HG02763 (cell line): ENCODE measurements at regions not wholly inside any gene's neighbourhood (a gene's known extent, or its start where the extent isn't known, plus 50 kb on each side); places are given as distances from the start of the nearest gene placed in this dataset.

Experiments
- ATAC-seq: cut with Tn5 transposase; IDR thresholded peaks from one replicate; pipeline ENCODE4 v1.9.1; 2021; ENCODE audit warnings: mild to moderate bottlenecking, moderate library complexity; ENCODE audit not compliant: unreplicated experiment

GRCh38 chr15:96565266-96565665 lies 234.8 kb downstream of the NR2F2 start:
- no peak for ATAC-seq

DNA sequence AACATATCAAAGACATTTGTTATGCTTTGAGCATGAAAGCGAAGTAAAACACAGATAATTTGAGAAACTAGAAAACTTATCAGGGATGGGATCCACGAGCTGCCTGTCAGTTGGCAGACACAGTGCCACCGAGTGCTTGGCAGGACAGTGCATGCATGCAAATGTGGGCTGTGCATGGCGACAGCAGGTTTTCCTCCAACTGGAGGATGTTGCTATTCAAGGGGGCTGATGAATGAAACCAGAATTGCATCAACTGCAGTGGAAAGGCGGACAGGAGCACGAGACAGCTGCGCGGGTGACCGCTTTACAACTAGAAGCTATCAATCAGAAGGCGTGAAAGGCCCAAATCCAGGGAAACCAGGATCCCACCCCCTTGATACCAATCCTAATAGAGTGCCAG lies 244.3 kb downstream of the NR2F2 start:
- no peak for ATAC-seq

- no peak for ATAC-seq
Observed at GRCh38 chr15:96576596-96576995, 246.1 kb downstream of the NR2F2 start.

DNA sequence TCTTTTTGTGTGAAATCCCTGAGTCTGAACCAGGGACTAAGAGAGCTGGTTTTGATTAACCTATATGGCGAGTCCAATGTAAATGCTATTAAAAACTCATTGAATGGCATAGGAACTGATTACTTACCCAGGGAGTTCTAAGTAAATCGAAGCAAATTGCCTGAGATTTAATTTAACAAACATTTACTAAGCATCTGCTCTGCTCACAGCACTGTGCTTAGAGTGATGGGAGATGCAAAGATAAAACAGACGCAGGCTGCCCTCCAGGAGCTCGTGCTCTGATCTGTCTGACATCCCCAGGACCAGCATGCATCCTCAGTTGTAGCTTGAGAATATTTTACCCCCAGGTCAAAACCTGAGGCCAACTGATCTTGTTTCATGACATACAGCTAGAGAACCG lies 247.9 kb downstream of the NR2F2 start:
- ATAC-seq = no peak

- ATAC-seq = no peak
Observed at GRCh38 chr15:96581371-96581770, 250.9 kb downstream of the NR2F2 start.

- ATAC-seq = no peak
Observed at GRCh38 chr15:96582473-96582872, 252.0 kb downstream of the NR2F2 start.

DNA sequence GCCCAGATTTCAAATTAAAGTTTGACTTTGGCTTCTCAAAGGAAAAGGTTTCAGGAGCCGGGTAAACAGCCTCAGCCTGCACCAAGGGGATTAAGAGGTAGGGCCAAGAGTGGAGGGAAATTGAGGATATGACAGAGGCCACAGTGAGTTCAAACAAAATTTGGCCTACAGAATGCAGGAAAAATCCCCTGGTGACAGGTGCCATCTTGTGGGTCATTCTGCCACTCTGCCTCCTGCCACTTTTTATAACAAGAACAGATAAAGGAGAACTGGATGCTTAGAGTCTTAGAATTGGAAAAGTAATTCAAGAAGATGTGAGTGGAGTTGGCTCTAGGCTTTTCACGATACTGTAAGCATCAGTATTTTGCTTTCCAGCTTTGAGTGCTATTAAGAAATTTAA lies 253.2 kb downstream of the NR2F2 start:
- ATAC-seq = no peak

- no peak for ATAC-seq
Observed at GRCh38 chr15:96585484-96586386, 255.2 kb downstream of the NR2F2 start.

DNA sequence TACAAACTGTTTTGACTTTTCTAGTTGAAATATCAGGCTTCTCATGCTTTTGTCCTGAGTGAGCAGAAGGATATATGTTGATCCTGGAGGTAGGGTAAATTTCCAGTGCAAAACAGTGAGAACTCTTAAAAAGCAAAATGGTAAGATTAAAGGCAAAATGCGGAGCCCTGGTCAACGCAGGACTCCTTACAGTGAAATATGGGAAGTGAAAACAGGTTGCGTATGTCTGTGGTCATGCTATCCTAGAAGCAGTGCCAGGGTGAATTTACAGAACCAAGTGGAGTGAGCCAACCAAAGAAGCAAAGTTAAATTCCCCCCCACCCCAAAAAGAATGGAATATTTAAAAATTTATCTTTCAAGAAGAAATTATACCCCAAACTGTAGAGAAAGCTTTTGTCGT lies 256.4 kb downstream of the NR2F2 start:
- no peak for ATAC-seq

DNA sequence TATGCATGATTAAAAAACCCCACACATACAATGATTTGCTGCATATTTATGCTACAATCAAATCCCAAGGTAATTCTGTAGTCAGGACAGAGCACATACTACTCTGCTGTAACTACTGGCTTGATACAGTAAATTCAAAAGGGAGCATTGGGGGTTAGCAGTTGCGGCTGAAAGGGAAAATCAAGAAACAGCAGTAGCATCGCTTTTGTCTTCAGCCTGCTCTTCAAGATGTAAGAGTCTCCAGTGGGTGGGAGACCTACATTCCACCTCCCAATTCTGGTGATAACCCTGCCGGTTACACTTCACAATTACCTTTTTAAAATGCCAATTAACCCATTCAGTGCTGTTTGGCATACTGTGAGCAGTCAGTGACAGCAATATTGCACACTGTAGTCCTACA lies 259.4 kb downstream of the NR2F2 start:
- ATAC-seq = no peak

- ATAC-seq = no peak
Observed at GRCh38 chr15:96593735-96594134, 263.2 kb downstream of the NR2F2 start.

GRCh38 chr15:96595951-96596350 lies 265.5 kb downstream of the NR2F2 start:
- ATAC-seq = no peak

- no peak for ATAC-seq
Observed at GRCh38 chr15:96598514-96598913, 268.0 kb downstream of the NR2F2 start.

GRCh38 chr15:96599268-96599667 lies 268.8 kb downstream of the NR2F2 start:
- no peak for ATAC-seq

GRCh38 chr15:96600350-96600749 lies 269.9 kb downstream of the NR2F2 start:
- no peak for ATAC-seq

DNA sequence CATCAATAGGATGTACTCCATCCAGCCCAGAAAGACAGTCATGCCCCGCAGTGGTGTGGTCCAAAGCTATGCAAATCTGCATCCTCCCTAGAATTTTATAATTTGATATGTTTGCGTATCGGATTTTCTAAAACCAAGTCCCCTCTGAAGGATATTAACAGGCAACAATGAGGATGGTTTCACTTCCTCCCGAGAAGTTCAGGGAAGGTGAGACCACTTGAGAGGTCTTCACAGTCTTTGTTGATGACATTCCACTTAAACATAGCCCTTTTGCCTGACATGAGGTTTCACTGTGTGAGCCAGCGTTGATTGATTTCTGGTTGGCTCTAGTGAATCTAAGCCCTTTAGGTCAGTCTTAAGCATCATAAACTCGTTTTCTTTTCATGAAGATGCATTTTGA lies 276.1 kb downstream of the NR2F2 start:
- ATAC-seq = no peak

- no peak for ATAC-seq
Observed at GRCh38 chr15:96610757-96611156, 280.3 kb downstream of the NR2F2 start.

GRCh38 chr15:96612917-96613316 lies 282.4 kb downstream of the NR2F2 start:
- ATAC-seq = no peak

DNA sequence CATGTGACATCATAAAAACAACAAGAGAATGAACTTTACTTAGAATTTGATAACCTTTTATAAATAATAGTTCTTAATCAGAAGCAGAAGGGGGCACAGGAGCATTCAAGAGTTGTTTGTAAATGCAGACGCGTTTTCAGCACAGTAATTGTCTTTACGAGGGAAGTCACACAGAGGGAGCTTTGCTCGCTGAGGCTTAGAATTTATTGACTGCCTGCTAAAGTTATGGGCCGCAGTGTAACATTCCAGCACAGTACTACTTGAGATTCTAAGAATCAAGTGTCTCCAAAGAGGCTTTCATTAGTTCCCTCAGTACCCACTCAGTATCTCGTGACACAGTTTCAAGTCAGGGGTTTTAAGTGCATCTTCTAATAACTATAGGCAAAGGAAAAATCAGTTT lies 288.7 kb downstream of the NR2F2 start:
- no peak for ATAC-seq

DNA sequence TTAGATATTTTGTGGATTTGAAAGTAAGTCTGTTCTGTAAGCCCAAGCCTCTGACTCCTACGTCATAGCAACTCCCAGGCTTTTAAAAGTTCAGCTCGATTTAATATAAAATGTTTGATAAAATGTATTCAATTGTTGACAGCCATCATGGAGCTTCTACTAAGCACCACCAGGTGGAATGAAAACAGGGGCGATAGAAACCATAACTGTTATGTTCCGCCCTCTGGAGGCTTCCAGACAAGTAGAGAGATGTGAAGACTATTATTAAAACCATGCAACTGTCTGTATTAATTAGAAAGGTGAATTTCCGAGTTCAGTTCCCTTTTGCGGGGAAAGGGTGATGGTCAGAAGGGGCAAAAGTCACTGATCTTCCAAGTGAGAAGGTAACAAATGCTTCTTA lies 292.2 kb downstream of the NR2F2 start:
- ATAC-seq = no peak

- ATAC-seq = no peak
Observed at GRCh38 chr15:96625256-96625655, 294.8 kb downstream of the NR2F2 start.

DNA sequence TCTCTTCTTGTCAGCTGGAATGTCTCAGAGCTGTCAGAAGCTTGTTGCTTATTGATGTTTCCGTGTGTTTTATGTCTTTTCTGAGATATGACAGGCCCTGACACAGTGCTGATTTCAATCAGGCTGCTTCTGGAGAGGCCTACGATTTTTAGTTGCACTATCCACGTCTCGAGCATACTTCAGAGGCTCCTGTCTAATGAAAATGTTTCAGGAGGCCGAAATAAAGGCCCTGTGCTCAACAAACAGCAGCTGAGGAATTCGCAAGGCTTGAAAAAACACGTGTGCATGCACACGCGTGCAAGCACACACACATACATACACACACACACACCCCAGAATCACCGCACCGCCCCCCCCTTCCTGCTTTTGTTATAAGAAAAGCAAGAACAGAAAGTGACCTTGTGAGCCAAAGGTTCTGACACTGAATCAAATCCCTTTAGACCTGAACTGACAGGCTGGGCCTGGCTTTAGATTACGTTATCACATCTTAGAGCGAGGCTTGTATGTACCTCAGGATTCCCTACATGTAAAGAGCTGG lies 296.6 kb downstream of the NR2F2 start:
- ATAC-seq = no peak

- no peak for ATAC-seq
Observed at GRCh38 chr15:96629511-96629910, 299.0 kb downstream of the NR2F2 start.
